ENCODE measurements at regions not wholly inside any gene's neighbourhood (a gene's known extent, or its start where the extent isn't known, plus 50 kb on each side); places are given as distances from the start of the nearest gene placed in this dataset.

DNA sequence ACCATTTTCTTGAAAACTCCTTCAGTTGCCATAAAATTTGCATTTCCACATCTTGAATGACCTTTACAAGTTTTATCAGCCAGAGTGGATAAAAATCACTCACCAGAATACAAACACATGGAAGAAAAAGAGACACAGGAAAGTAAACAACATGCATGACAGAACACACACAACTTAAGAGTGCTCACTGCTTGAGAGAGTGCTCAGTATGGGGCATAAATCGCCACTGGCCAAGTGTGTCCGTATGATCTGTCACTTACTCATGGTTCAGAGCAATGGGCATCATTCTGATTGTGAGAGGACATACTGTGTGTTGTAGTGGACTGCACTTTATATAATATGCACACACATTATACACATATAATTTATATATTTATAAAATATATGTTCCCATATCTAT lies 155.6 kb upstream of the NTRK2 start:
- no peak overlapping the region for H2BK20ac ChIP-seq (ENCODE audit: low read depth, low read length)
- no TSS peak for BruUV-seq (replicated peaks)
- WGBS, 2 experiments (ENCODE audit: extremely low coverage in 2 of 2, insufficient read length in 1 of 2), result no CpG with 5 or more reads among the region's 2 CpGs

More for the DNA sequence above, 155.6 kb upstream of the NTRK2 start:
- POLR2A ChIA-PET (ENCODE audit: unreplicated experiment), result no interaction called here
- no peaks in the 10 kb centered on the region for H3K9me1 ChIP-seq (ENCODE audit: insufficient read depth, low read length)
- no peak overlapping the region for H3K9ac ChIP-seq (ENCODE audit: low read depth, low read length)
- no peak overlapping the region for H2BK5ac ChIP-seq (ENCODE audit: low read depth, low read length, poor library complexity, severe bottlenecking)
- no peak overlapping the region for H3K18ac ChIP-seq (ENCODE audit: low read depth, low read length)
- no peak overlapping the region for H3K27ac ChIP-seq (ENCODE audit: insufficient read depth, low read length)
- H4K5ac ChIP-seq (ENCODE audit: low read depth, low read length), result no peak overlapping the region
- H4K91ac ChIP-seq (ENCODE audit: insufficient read depth, low read depth, low read length), result no peak overlapping the region
- CTCF ChIA-PET, result no interaction called here
- H3K27me3 ChIP-seq (ENCODE audit: control insufficient read depth, insufficient read depth, low read length), result no peaks in the 10 kb centered on the region
- peaks cover 4% of the 10 kb centered on the region for H3K9me3 ChIP-seq (ENCODE audit: control insufficient read depth, insufficient read depth, low read length)
- intact Hi-C loops (cut with micrococcal nuclease), result no loop called here
- no peak overlapping the region for H2BK15ac ChIP-seq (ENCODE audit: low read depth, low read length)
- H3K56ac ChIP-seq (ENCODE audit: extremely low read depth, insufficient read depth, low read length), result no peak overlapping the region
- no peak overlapping the region for H2AFZ ChIP-seq (replicated peaks; ENCODE audit: low read length, poor library complexity)
- H3K4me2 ChIP-seq (ENCODE audit: low read depth, low read length), result no peak overlapping the region
- H3K14ac ChIP-seq (replicated peaks; ENCODE audit: low read depth, low read length), result no peak overlapping the region
- no peak overlapping the region for H3K23ac ChIP-seq (ENCODE audit: low read depth, low read length)
- H3K4me3 ChIP-seq (ENCODE audit: insufficient read depth, low read depth, low read length), result no peak overlapping the region
- no peak overlapping the region for H4K8ac ChIP-seq (ENCODE audit: low read depth in 2 of 2, low read length in 2 of 2)
- H2BK120ac ChIP-seq (ENCODE audit: low read depth, low read length), result no peak overlapping the region
- ATAC-seq (ENCODE audit: low read depth) (no peak), DNase-seq (no peak)
- H2AK9ac ChIP-seq (replicated peaks; ENCODE audit: low read depth, low read length, poor library complexity), result no peak overlapping the region
- H3K36me3 ChIP-seq (ENCODE audit: control insufficient read depth, insufficient read depth, low read length), result no peaks in the 10 kb centered on the region
- H3K4ac ChIP-seq (ENCODE audit: low read depth, low read length), result no peak overlapping the region
- in situ Hi-C loops (cut with MboI; ENCODE audit: low sequenced_read_pairs), result no loop called here
- TF ChIP-seq MXI1 (IDR thresholded peaks at IDR 0.05; ENCODE audit: borderline replicate concordance, low read depth, low read length) (no peak), POLR2A (IDR thresholded peaks at IDR 0.05; ENCODE audit: low read depth, low read length) (no peak), CHD1 (IDR thresholded peaks at IDR 0.05; ENCODE audit: low read depth, low read length) (no peak), SMC3 (IDR thresholded peaks at IDR 0.05; ENCODE audit: low read depth, low read length) (no peak), MAZ (IDR thresholded peaks at IDR 0.05; ENCODE audit: borderline replicate concordance, low read depth, low read length) (no peak), RCOR1 (IDR thresholded peaks at IDR 0.05; ENCODE audit: insufficient replicate concordance, low read length) (no peak), CEBPB (IDR thresholded peaks at IDR 0.05; ENCODE audit: low read depth, low read length) (no peak), RFX5 (IDR thresholded peaks at IDR 0.05; ENCODE audit: low read depth, low read length) (no peak), RAD21 (IDR thresholded peaks at IDR 0.05; ENCODE audit: low read length) (no peak), BHLHE40 (IDR thresholded peaks at IDR 0.05; ENCODE audit: low read depth, low read length) (no peak)
- TF ChIP-seq, protein P1, sequence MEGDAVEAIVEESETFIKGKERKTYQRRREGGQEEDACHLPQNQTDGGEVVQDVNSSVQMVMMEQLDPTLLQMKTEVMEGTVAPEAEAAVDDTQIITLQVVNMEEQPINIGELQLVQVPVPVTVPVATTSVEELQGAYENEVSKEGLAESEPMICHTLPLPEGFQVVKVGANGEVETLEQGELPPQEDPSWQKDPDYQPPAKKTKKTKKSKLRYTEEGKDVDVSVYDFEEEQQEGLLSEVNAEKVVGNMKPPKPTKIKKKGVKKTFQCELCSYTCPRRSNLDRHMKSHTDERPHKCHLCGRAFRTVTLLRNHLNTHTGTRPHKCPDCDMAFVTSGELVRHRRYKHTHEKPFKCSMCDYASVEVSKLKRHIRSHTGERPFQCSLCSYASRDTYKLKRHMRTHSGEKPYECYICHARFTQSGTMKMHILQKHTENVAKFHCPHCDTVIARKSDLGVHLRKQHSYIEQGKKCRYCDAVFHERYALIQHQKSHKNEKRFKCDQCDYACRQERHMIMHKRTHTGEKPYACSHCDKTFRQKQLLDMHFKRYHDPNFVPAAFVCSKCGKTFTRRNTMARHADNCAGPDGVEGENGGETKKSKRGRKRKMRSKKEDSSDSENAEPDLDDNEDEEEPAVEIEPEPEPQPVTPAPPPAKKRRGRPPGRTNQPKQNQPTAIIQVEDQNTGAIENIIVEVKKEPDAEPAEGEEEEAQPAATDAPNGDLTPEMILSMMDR (conservative IDR thresholded peaks at IDR 0.05; ENCODE audit: low read depth, low read length), result no peak
- TF ChIP-seq, protein P2, sequence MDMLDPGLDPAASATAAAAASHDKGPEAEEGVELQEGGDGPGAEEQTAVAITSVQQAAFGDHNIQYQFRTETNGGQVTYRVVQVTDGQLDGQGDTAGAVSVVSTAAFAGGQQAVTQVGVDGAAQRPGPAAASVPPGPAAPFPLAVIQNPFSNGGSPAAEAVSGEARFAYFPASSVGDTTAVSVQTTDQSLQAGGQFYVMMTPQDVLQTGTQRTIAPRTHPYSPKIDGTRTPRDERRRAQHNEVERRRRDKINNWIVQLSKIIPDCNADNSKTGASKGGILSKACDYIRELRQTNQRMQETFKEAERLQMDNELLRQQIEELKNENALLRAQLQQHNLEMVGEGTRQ (IDR thresholded peaks at IDR 0.05; ENCODE audit: low read depth, low read length), result no peak
- TF ChIP-seq, protein P3, sequence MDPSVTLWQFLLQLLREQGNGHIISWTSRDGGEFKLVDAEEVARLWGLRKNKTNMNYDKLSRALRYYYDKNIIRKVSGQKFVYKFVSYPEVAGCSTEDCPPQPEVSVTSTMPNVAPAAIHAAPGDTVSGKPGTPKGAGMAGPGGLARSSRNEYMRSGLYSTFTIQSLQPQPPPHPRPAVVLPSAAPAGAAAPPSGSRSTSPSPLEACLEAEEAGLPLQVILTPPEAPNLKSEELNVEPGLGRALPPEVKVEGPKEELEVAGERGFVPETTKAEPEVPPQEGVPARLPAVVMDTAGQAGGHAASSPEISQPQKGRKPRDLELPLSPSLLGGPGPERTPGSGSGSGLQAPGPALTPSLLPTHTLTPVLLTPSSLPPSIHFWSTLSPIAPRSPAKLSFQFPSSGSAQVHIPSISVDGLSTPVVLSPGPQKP (IDR thresholded peaks at IDR 0.05; ENCODE audit: borderline replicate concordance, low read depth, low read length), result no peak
- H3K4me1 ChIP-seq (ENCODE audit: control insufficient read depth, insufficient read depth, low read length), result no peaks in the 10 kb centered on the region
- dilution Hi-C loops (cut with HindIII; ENCODE audit: low sequenced_read_pairs, unreplicated experiment), result no loop called here
- H4K20me1 ChIP-seq (ENCODE audit: insufficient read depth, low read length), result no peaks in the 10 kb centered on the region
- H2AK5ac ChIP-seq (ENCODE audit: low read depth, low read length), result no peak overlapping the region
- no peaks in the 10 kb centered on the region for H3K79me1 ChIP-seq (ENCODE audit: low read depth in 1 of 2, low read length in 2 of 2)

All from IMR-90 (cell line).